WTC11 (cell line): ENCODE measurements at regions not wholly inside any gene's neighbourhood (a gene's known extent, or its start where the extent isn't known, plus 50 kb on each side); places are given as distances from the start of the nearest gene placed in this dataset.
A peak's percentile ranks its signal among the peaks of the same experiment; 100 is the strongest.

ENCODE experiments used
- ATAC-seq: fragments of 200-7000 bp; cut with Tn5 transposase; 2 replicates; pipeline ENCODE4 v1.10.0; 2021; ENCODE audit warnings: mild to moderate bottlenecking, moderate library complexity
- CTCF ChIA-PET: fragments of 300-600 bp; sonication (Branson Sonifier 250); formaldehyde crosslinking; loops from one replicate; lab custom pipeline; 2021; ENCODE audit warnings: antibody characterized with exemption; lab: Charles Lee
- POLR2A ChIA-PET: fragments of 350-600 bp; sonication (Branson Sonifier 250); formaldehyde crosslinking; loops from one replicate; lab custom pipeline; 2021; ENCODE audit warnings: antibody characterized with exemption; lab: Charles Lee
- DNase-seq: peaks from one replicate; pipeline ENCODE4 v3.0.0; 2021; ENCODE audit warnings: low spot score
- H3K27ac Mint-ChIP-seq: 2 replicates; pipeline ENCODE4 v1.8.0; 2021; ENCODE audit warnings: mixed read lengths
- H3K27me3 Mint-ChIP-seq: 2 replicates; pipeline ENCODE4 v1.8.0; 2021; ENCODE audit warnings: low read depth, mild to moderate bottlenecking, moderate library complexity, mixed read lengths
- H3K36me3 Mint-ChIP-seq: 2 replicates; pipeline ENCODE4 v1.8.0; 2021; ENCODE audit warnings: mixed read lengths
- H3K4me1 Mint-ChIP-seq: 2 replicates; pipeline ENCODE4 v1.8.0; 2022; ENCODE audit warnings: mixed read lengths
- H3K4me3 Mint-ChIP-seq: 2 replicates; pipeline ENCODE4 v1.8.0; 2021; ENCODE audit warnings: mild to moderate bottlenecking, moderate library complexity, mixed read lengths
- H3K9me3 Mint-ChIP-seq: 2 replicates; pipeline ENCODE4 v1.8.0; 2021; ENCODE audit warnings: mixed read lengths
- ARID4B ChIP-seq: sonication (generic); formaldehyde crosslinking; IDR thresholded peaks from 2 replicates; pipeline ENCODE4 v1.8.0; 2023; ENCODE audit warnings: missing genetic modification reagents, mild to moderate bottlenecking, borderline replicate concordance
- ATF1 ChIP-seq: sonication (generic); formaldehyde crosslinking; IDR thresholded peaks from 2 replicates; pipeline ENCODE4 v1.8.1; 2023; ENCODE audit warnings: mild to moderate bottlenecking, moderate library complexity, missing genetic modification reagents
- ATF3 ChIP-seq: sonication (generic); formaldehyde crosslinking; conservative IDR thresholded peaks from 2 replicates; pipeline ENCODE4 v1.8.1; 2022; ENCODE audit warnings: mild to moderate bottlenecking, missing genetic modification reagents
- CREB1 ChIP-seq: sonication (generic); formaldehyde crosslinking; IDR thresholded peaks from 2 replicates; pipeline ENCODE4 v1.8.0; 2023; ENCODE audit warnings: mild to moderate bottlenecking, missing genetic modification reagents
- E2F5 ChIP-seq: sonication (generic); formaldehyde crosslinking; IDR thresholded peaks from 2 replicates; pipeline ENCODE4 v1.8.1; 2022; ENCODE audit warnings: mild to moderate bottlenecking, moderate library complexity, missing genetic modification reagents
- ELF4 ChIP-seq: sonication (generic); formaldehyde crosslinking; IDR thresholded peaks from 2 replicates; pipeline ENCODE4 v1.8.1; 2022; ENCODE audit warnings: low read depth, mild to moderate bottlenecking, moderate library complexity, missing genetic modification reagents
- FOXJ3 ChIP-seq: sonication (generic); formaldehyde crosslinking; IDR thresholded peaks from 2 replicates; pipeline ENCODE4 v1.9.0; 2021; ENCODE audit warnings: missing genetic modification reagents, mild to moderate bottlenecking, borderline replicate concordance
- GTF2I ChIP-seq: fragments of 250-450 bp; sonication (Bioruptor Pico); conservative IDR thresholded peaks from 2 replicates; pipeline ENCODE4 v1.4.0; 2021; ENCODE audit warnings: mild to moderate bottlenecking
- HMGXB4 ChIP-seq: sonication (generic); formaldehyde crosslinking; IDR thresholded peaks from 2 replicates; pipeline ENCODE4 v1.8.1; 2023; ENCODE audit warnings: mild to moderate bottlenecking, moderate library complexity, missing genetic modification reagents
- KAT7 ChIP-seq: sonication (generic); formaldehyde crosslinking; IDR thresholded peaks from 2 replicates; pipeline ENCODE4 v1.8.1; 2023; ENCODE audit warnings: missing genetic modification reagents, mild to moderate bottlenecking, borderline replicate concordance
- NR2C2 ChIP-seq: sonication (generic); formaldehyde crosslinking; IDR thresholded peaks from 2 replicates; pipeline ENCODE4 v1.8.0; 2022; ENCODE audit warnings: mild to moderate bottlenecking, missing genetic modification reagents
- NR3C1 ChIP-seq: sonication (generic); formaldehyde crosslinking; conservative IDR thresholded peaks from 2 replicates; pipeline ENCODE4 v1.8.1; 2023; ENCODE audit warnings: low read depth, mild to moderate bottlenecking, missing genetic modification reagents
- PRRX2 ChIP-seq: fragments of 250-450 bp; sonication (Bioruptor Pico); IDR thresholded peaks from 2 replicates; pipeline ENCODE4 v1.8.0; 2021; ENCODE audit warnings: mild to moderate bottlenecking
- SP1 ChIP-seq: sonication (generic); formaldehyde crosslinking; conservative IDR thresholded peaks from 2 replicates; pipeline ENCODE4 v1.8.1; 2022; ENCODE audit warnings: missing genetic modification reagents
- TP53 ChIP-seq: sonication (generic); formaldehyde crosslinking; IDR thresholded peaks from 2 replicates; pipeline ENCODE4 v1.8.1; 2023; ENCODE audit warnings: mild to moderate bottlenecking, missing genetic modification reagents
- ZNF232 ChIP-seq: sonication (generic); formaldehyde crosslinking; IDR thresholded peaks from 2 replicates; pipeline ENCODE4 v1.8.0; 2022; ENCODE audit warnings: mild to moderate bottlenecking, missing genetic modification reagents
- TF ChIP-seq, protein P1 (sequence below): sonication (generic); formaldehyde crosslinking; IDR thresholded peaks from 2 replicates; pipeline ENCODE4 v1.8.1; 2023; ENCODE audit warnings: mild to moderate bottlenecking, missing genetic modification reagents, borderline replicate concordance
- TF ChIP-seq, protein P2 (sequence below): sonication (generic); formaldehyde crosslinking; IDR thresholded peaks from 2 replicates; pipeline ENCODE4 v1.8.1; 2023; ENCODE audit warnings: mild to moderate bottlenecking, missing genetic modification reagents, moderate library complexity
- TF ChIP-seq, protein P3 (sequence below): sonication (generic); formaldehyde crosslinking; IDR thresholded peaks from 2 replicates; pipeline ENCODE4 v1.8.1; 2023; ENCODE audit warnings: mild to moderate bottlenecking, missing genetic modification reagents, moderate library complexity
- TF ChIP-seq, protein P4 (sequence below): sonication (generic); formaldehyde crosslinking; IDR thresholded peaks from 2 replicates; pipeline ENCODE4 v1.8.1; 2022; ENCODE audit warnings: missing genetic modification reagents, borderline replicate concordance

GRCh38 chr5:61277190-61277589 lies 54.9 kb upstream of the ZSWIM6 start:
- H3K27me3 Mint-ChIP-seq, result no peaks in the 10 kb centered on the region; the same call in 1 of the 2 replicates
- ATAC-seq (peak; percentile 85), DNase-seq (no peak)
- ChIA-PET POLR2A (no interaction called here), CTCF (interaction anchor here (0.6 to 1.1 kb wide), 8 partner anchors 15 to 996 kb away, joined by 3 to 5 read pairs (median 4); partner anchors contain the start of gene ZSWIM6)
- H3K36me3 Mint-ChIP-seq, result no peaks in the 10 kb centered on the region
- H3K9me3 Mint-ChIP-seq, result no peaks in the 10 kb centered on the region
- peak overlapping the region; percentile 84; the same call in 1 of the 2 replicates for H3K27ac Mint-ChIP-seq
- no peak overlapping the region for H3K4me3 Mint-ChIP-seq
- peaks cover 25% of the 10 kb centered on the region for H3K4me1 Mint-ChIP-seq
- TF ChIP-seq, protein P1, sequence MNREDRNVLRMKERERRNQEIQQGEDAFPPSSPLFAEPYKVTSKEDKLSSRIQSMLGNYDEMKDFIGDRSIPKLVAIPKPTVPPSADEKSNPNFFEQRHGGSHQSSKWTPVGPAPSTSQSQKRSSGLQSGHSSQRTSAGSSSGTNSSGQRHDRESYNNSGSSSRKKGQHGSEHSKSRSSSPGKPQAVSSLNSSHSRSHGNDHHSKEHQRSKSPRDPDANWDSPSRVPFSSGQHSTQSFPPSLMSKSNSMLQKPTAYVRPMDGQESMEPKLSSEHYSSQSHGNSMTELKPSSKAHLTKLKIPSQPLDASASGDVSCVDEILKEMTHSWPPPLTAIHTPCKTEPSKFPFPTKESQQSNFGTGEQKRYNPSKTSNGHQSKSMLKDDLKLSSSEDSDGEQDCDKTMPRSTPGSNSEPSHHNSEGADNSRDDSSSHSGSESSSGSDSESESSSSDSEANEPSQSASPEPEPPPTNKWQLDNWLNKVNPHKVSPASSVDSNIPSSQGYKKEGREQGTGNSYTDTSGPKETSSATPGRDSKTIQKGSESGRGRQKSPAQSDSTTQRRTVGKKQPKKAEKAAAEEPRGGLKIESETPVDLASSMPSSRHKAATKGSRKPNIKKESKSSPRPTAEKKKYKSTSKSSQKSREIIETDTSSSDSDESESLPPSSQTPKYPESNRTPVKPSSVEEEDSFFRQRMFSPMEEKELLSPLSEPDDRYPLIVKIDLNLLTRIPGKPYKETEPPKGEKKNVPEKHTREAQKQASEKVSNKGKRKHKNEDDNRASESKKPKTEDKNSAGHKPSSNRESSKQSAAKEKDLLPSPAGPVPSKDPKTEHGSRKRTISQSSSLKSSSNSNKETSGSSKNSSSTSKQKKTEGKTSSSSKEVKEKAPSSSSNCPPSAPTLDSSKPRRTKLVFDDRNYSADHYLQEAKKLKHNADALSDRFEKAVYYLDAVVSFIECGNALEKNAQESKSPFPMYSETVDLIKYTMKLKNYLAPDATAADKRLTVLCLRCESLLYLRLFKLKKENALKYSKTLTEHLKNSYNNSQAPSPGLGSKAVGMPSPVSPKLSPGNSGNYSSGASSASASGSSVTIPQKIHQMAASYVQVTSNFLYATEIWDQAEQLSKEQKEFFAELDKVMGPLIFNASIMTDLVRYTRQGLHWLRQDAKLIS (CRISPR knock-in tag), result no peak
- TF ChIP-seq, protein P2, sequence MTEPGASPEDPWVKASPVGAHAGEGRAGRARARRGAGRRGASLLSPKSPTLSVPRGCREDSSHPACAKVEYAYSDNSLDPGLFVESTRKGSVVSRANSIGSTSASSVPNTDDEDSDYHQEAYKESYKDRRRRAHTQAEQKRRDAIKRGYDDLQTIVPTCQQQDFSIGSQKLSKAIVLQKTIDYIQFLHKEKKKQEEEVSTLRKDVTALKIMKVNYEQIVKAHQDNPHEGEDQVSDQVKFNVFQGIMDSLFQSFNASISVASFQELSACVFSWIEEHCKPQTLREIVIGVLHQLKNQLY, result no peak
- TF ChIP-seq NR2C2 (no peak), E2F5 (CRISPR knock-in tag) (no peak), FOXJ3 (no peak), TP53 (CRISPR knock-in tag) (no peak), PRRX2 (CRISPR knock-in tag) (no peak), SP1 (CRISPR knock-in tag) (no peak), NR3C1 (CRISPR knock-in tag) (no peak), HMGXB4 (no peak), GTF2I (CRISPR knock-in tag) (no peak), ARID4B (CRISPR knock-in tag) (no peak), ATF1 (no peak), CREB1 (CRISPR knock-in tag) (no peak), ZNF232 (CRISPR knock-in tag) (no peak), KAT7 (CRISPR knock-in tag) (no peak), ATF3 (CRISPR knock-in tag) (no peak), ELF4 (CRISPR knock-in tag) (no peak)
- TF ChIP-seq, protein P3, sequence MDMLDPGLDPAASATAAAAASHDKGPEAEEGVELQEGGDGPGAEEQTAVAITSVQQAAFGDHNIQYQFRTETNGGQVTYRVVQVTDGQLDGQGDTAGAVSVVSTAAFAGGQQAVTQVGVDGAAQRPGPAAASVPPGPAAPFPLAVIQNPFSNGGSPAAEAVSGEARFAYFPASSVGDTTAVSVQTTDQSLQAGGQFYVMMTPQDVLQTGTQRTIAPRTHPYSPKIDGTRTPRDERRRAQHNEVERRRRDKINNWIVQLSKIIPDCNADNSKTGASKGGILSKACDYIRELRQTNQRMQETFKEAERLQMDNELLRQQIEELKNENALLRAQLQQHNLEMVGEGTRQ (CRISPR knock-in tag), result no peak
- TF ChIP-seq, protein P4, sequence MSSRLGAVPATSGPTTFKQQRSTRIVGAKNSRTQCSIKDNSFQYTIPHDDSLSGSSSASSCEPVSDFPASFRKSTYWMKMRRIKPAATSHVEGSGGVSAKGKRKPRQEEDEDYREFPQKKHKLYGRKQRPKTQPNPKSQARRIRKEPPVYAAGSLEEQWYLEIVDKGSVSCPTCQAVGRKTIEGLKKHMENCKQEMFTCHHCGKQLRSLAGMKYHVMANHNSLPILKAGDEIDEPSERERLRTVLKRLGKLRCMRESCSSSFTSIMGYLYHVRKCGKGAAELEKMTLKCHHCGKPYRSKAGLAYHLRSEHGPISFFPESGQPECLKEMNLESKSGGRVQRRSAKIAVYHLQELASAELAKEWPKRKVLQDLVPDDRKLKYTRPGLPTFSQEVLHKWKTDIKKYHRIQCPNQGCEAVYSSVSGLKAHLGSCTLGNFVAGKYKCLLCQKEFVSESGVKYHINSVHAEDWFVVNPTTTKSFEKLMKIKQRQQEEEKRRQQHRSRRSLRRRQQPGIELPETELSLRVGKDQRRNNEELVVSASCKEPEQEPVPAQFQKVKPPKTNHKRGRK, result no peak
